Epithelial cell of proximal tubule (primary cell): ENCODE measurements at regions not wholly inside any gene's neighbourhood (a gene's known extent, or its start where the extent isn't known, plus 50 kb on each side); places are given as distances from the start of the nearest gene placed in this dataset.

Source experiments
- DNase-seq: peaks from one replicate; pipeline ENCODE4 v3.0.0-alpha.2; 2011; ENCODE audit warnings: low read depth
- H3K4me3 ChIP-seq: 2 replicates; pipeline ENCODE4 v1.5.1; 2011; ENCODE audit warnings: low read depth, mild to moderate bottlenecking, low read length
- CTCF ChIP-seq: conservative IDR thresholded peaks from 2 replicates; pipeline ENCODE4 v1.5.1; 2012; ENCODE audit warnings: low read depth, mild to moderate bottlenecking, low read length

- H3K4me3 ChIP-seq, result no peak overlapping the region
- no peak for TF ChIP-seq CTCF
- no peak for DNase-seq
Observed at GRCh38 chr2:43139501-43139900, 86.9 kb downstream of the ZFP36L2 start.

GRCh38 chr2:43138441-43138840, 88.0 kb downstream of the ZFP36L2 start:
- TF ChIP-seq CTCF, result no peak
- DNase-seq, result no peak
- no peak overlapping the region for H3K4me3 ChIP-seq

GRCh38 chr2:43136876-43137275, 89.5 kb downstream of the ZFP36L2 start:
- H3K4me3 ChIP-seq, result no peak overlapping the region
- TF ChIP-seq CTCF, result no peak
- DNase-seq, result no peak

GRCh38 chr2:43136011-43136799, 90.2 kb downstream of the ZFP36L2 start:
- no peak overlapping the region for H3K4me3 ChIP-seq
- no peak for TF ChIP-seq CTCF
- no peak for DNase-seq

- H3K4me3 ChIP-seq, result no peak overlapping the region
- DNase-seq, result no peak
- TF ChIP-seq CTCF, result no peak
Observed at GRCh38 chr2:43135583-43135982, 90.8 kb downstream of the ZFP36L2 start.

GRCh38 chr2:43134571-43134889, 91.9 kb downstream of the ZFP36L2 start:
- no peak overlapping the region for H3K4me3 ChIP-seq
- DNase-seq, result no peak
- no peak for TF ChIP-seq CTCF
